HEK293 (cell line): ENCODE measurements at regions not wholly inside any gene's neighbourhood (a gene's known extent, or its start where the extent isn't known, plus 50 kb on each side); places are given as distances from the start of the nearest gene placed in this dataset.

Source experiments
- CTCF ChIA-PET: fragments of 350-600 bp; formaldehyde crosslinking; extraction: SDS; loops from one replicate; lab custom pipeline; 2021; ENCODE audit warnings: antibody characterized with exemption; lab: Yijun Ruan, JAX
- POLR2A ChIA-PET: fragments of 300-600 bp; formaldehyde crosslinking; extraction: SDS; loops from one replicate; lab custom pipeline; 2020; ENCODE audit warnings: antibody characterized with exemption, inconsistent platforms; lab: Yijun Ruan, JAX
- H3K27ac ChIP-seq: fragments of 200-500 bp; sonication (Bioruptor generic); 2 replicates; pipeline ENCODE4 v1.5.1; 2014; ENCODE audit warnings: low read depth, low read length, control low read depth, inconsistent platforms; ENCODE audit errors: extremely low read depth
- H3K36me3 ChIP-seq, 2 experiments: fragments of 200-500 bp in 1 of 2; sonication (Bioruptor generic) in 1 of 2; 1 replicate in 1 of 2; 2 replicates in 1 of 2; pipeline ENCODE4 v1.5.1; 2014 to 2017; ENCODE audit warnings: inconsistent platforms in 2 of 2, low read length in 2 of 2; ENCODE audit not compliant: control insufficient read depth in 2 of 2, insufficient read depth in 1 of 2
- H3K4me1 ChIP-seq: fragments of 200-500 bp; sonication (Bioruptor generic); 2 replicates; pipeline ENCODE4 v1.5.1; 2014; ENCODE audit warnings: mild to moderate bottlenecking, low read length, inconsistent platforms; ENCODE audit not compliant: control insufficient read depth, insufficient read depth
- H3K4me3 ChIP-seq: 2 replicates; pipeline ENCODE4 v1.5.1; 2011; ENCODE audit warnings: low read depth, mild to moderate bottlenecking, control low read depth, low read length, moderate library complexity
- H3K9me3 ChIP-seq: fragments of 200-500 bp; sonication (Bioruptor generic); 2 replicates; pipeline ENCODE4 v1.5.1; 2014; ENCODE audit warnings: low read depth, low read length, inconsistent platforms; ENCODE audit not compliant: control insufficient read depth, insufficient read depth
- EGR2 ChIP-seq: fragments of 450-650 bp; formaldehyde crosslinking; IDR thresholded peaks from 2 replicates; pipeline ENCODE4 v1.5.1; 2016; ENCODE audit warnings: low read depth, missing biosample characterization, missing genetic modification characterization
- KLF8 ChIP-seq: fragments of 450-650 bp; formaldehyde crosslinking; IDR thresholded peaks from 2 replicates; pipeline ENCODE4 v1.5.1; 2016; ENCODE audit warnings: missing biosample characterization, missing genetic modification characterization
- SALL2 ChIP-seq: fragments of 450-650 bp; formaldehyde crosslinking; IDR thresholded peaks from 2 replicates; pipeline ENCODE4 v1.5.0; 2017; ENCODE audit warnings: missing biosample characterization, mild to moderate bottlenecking, missing genetic modification characterization, borderline replicate concordance
- SCRT2 ChIP-seq: fragments of 450-650 bp; formaldehyde crosslinking; IDR thresholded peaks from 2 replicates; pipeline ENCODE4 v1.5.1; 2016; ENCODE audit warnings: missing biosample characterization, missing genetic modification characterization
- TSHZ1 ChIP-seq: fragments of 450-650 bp; formaldehyde crosslinking; IDR thresholded peaks from 2 replicates; pipeline ENCODE4 v1.5.1; 2016; ENCODE audit warnings: missing biosample characterization, missing genetic modification characterization, borderline replicate concordance
- YY2 ChIP-seq: fragments of 450-650 bp; formaldehyde crosslinking; IDR thresholded peaks from 2 replicates; pipeline ENCODE4 v1.5.1; 2016; ENCODE audit warnings: missing biosample characterization, missing genetic modification characterization
- ZBTB44 ChIP-seq: fragments of 450-650 bp; IDR thresholded peaks from 2 replicates; pipeline ENCODE4 v1.5.1; 2018; ENCODE audit warnings: missing biosample characterization, mild to moderate bottlenecking, missing genetic modification characterization
- ZNF114 ChIP-seq: fragments of 450-650 bp; formaldehyde crosslinking; IDR thresholded peaks from 2 replicates; pipeline ENCODE4 v1.5.0; 2017; ENCODE audit warnings: missing biosample characterization, missing genetic modification characterization
- ZNF132 ChIP-seq: fragments of 450-650 bp; formaldehyde crosslinking; IDR thresholded peaks from 2 replicates; pipeline ENCODE4 v1.5.1; 2017; ENCODE audit warnings: missing biosample characterization, missing genetic modification characterization, borderline replicate concordance
- ZNF133 ChIP-seq: fragments of 450-650 bp; formaldehyde crosslinking; IDR thresholded peaks from 2 replicates; pipeline ENCODE4 v1.5.1; 2016; ENCODE audit warnings: missing biosample characterization, missing genetic modification characterization
- ZNF184 ChIP-seq: fragments of 450-650 bp; IDR thresholded peaks from 2 replicates; pipeline ENCODE4 v1.5.1; 2018; ENCODE audit warnings: missing biosample characterization, mild to moderate bottlenecking, missing genetic modification characterization
- ZNF19 ChIP-seq: fragments of 450-650 bp; formaldehyde crosslinking; IDR thresholded peaks from 2 replicates; pipeline ENCODE4; 2016; ENCODE audit warnings: missing biosample characterization, missing genetic modification characterization, low read depth
- ZNF2 ChIP-seq: fragments of 450-650 bp; formaldehyde crosslinking; IDR thresholded peaks from 2 replicates; pipeline ENCODE4 v1.5.1; 2016; ENCODE audit warnings: missing biosample characterization, missing genetic modification characterization
- ZNF24 ChIP-seq: fragments of 450-650 bp; formaldehyde crosslinking; IDR thresholded peaks from 2 replicates; pipeline ENCODE4 v1.5.1; 2016; ENCODE audit warnings: missing biosample characterization, missing genetic modification characterization
- ZNF248 ChIP-seq: fragments of 450-650 bp; formaldehyde crosslinking; IDR thresholded peaks from 2 replicates; pipeline ENCODE4 v1.5.1; 2017; ENCODE audit warnings: missing biosample characterization, missing genetic modification characterization
- ZNF274 ChIP-seq, 2 experiments: fragments of 200-500 bp in 1 of 2; fragments of 450-650 bp in 1 of 2; sonication (Bioruptor generic) in 1 of 2; formaldehyde crosslinking in 1 of 2; IDR thresholded peaks; 2 replicates each; pipeline versions ENCODE4 v1.5.1 to v1.6.1; 2014 to 2016; ENCODE audit warnings: borderline replicate concordance in 1 of 2, inconsistent platforms in 1 of 2, low read length in 1 of 2, missing biosample characterization in 1 of 2, missing genetic modification characterization in 1 of 2
- ZNF37A ChIP-seq: fragments of 450-650 bp; IDR thresholded peaks from 2 replicates; pipeline ENCODE4 v1.5.1; 2018; ENCODE audit warnings: missing biosample characterization, missing genetic modification characterization
- ZNF391 ChIP-seq: fragments of 450-650 bp; formaldehyde crosslinking; IDR thresholded peaks from 2 replicates; pipeline ENCODE4 v1.5.1; 2016; ENCODE audit warnings: low read depth, missing biosample characterization, missing genetic modification characterization, borderline replicate concordance
- ZNF514 ChIP-seq: fragments of 450-650 bp; formaldehyde crosslinking; IDR thresholded peaks from 2 replicates; pipeline ENCODE4 v1.5.1; 2016; ENCODE audit warnings: missing biosample characterization, missing genetic modification characterization
- ZNF544 ChIP-seq: fragments of 450-650 bp; formaldehyde crosslinking; IDR thresholded peaks from 2 replicates; pipeline ENCODE4 v1.5.0; 2017; ENCODE audit warnings: missing biosample characterization, missing genetic modification characterization
- ZNF664 ChIP-seq: fragments of 450-650 bp; formaldehyde crosslinking; IDR thresholded peaks from 2 replicates; pipeline ENCODE4 v1.5.1; 2016; ENCODE audit warnings: missing biosample characterization, missing genetic modification characterization
- ZNF704 ChIP-seq: fragments of 450-650 bp; formaldehyde crosslinking; IDR thresholded peaks from 2 replicates; pipeline ENCODE4 v1.5.1; 2016; ENCODE audit warnings: missing biosample characterization, missing genetic modification characterization
- ZNF792 ChIP-seq: fragments of 450-650 bp; formaldehyde crosslinking; IDR thresholded peaks from 2 replicates; pipeline ENCODE4 v1.5.1; 2016; ENCODE audit warnings: missing biosample characterization, missing genetic modification characterization

- POLR2A ChIA-PET, result no interaction called here
Measured at GRCh38 chr14:30333934-30334333, 225.0 kb upstream of the G2E3 start.

GRCh38 chr14:30337456-30337855, 221.5 kb upstream of the G2E3 start:
- POLR2A ChIA-PET, result no interaction called here
- no peak for TF ChIP-seq ZNF132
- TF ChIP-seq ZNF544 (tag by site-specific recombination), result no peak
- TF ChIP-seq ZNF664 (tag by site-specific recombination), result no peak
- TF ChIP-seq ZNF391 (tag by site-specific recombination), result no peak
- TF ChIP-seq ZNF248 (tag by site-specific recombination), result no peak
- CTCF ChIA-PET, result interaction anchor here (1.8 kb wide), 1 partner anchor 67 kb away, joined by 4 read pairs; no protein-coding TSS in a partner anchor

More at GRCh38 chr14:30333934-30334333, 225.0 kb upstream of the G2E3 start:
- Histone ChIP-seq H3K4me3 (no peak overlapping the region), H3K4me1 (no peaks in the 10 kb centered on the region), H3K36me3 (no peaks in the 10 kb centered on the region), H3K27ac (no peak overlapping the region), H3K9me3 (no peaks in the 10 kb centered on the region)
- CTCF ChIA-PET, result interaction anchor here (1.2 kb wide), 1 partner anchor 63 kb away, joined by 3 read pairs; no protein-coding TSS in a partner anchor
- TF ChIP-seq ZNF37A (tag by site-specific recombination) (no peak), SCRT2 (tag by site-specific recombination) (no peak), ZNF114 (tag by site-specific recombination) (no peak), ZNF184 (no peak)
- TF ChIP-seq, all 188 proteins: peak for 0

GRCh38 chr14:30339311-30339901, 219.6 kb upstream of the G2E3 start:
- H3K4me3 ChIP-seq, result no peak overlapping the region
- no peaks in the 10 kb centered on the region for H3K9me3 ChIP-seq
- CTCF ChIA-PET, result interaction anchor here (0.8 to 1.8 kb wide), 2 partner anchors 9 to 69 kb away, joined by 3 to 4 read pairs; no protein-coding TSS in a partner anchor
- TF ChIP-seq ZNF24 (tag by site-specific recombination), result no peak
- TF ChIP-seq ZNF2 (tag by site-specific recombination), result no peak
- TF ChIP-seq ZNF133 (tag by site-specific recombination), result no peak
- TF ChIP-seq ZNF792 (tag by site-specific recombination), result no peak
- TF ChIP-seq ZNF274 (IDR thresholded peaks at IDR 0.05; ENCODE audit: low read length), result no peak
- TF ChIP-seq ZNF274 (tag by site-specific recombination; IDR thresholded peaks at IDR 0.05; ENCODE audit: borderline replicate concordance), result no peak
- no peak for TF ChIP-seq ZNF514 (tag by site-specific recombination)
- no peak for TF ChIP-seq ZNF704
- TF ChIP-seq YY2 (tag by site-specific recombination), result no peak
- no peak overlapping the region for H3K27ac ChIP-seq
- POLR2A ChIA-PET, result no interaction called here
- H3K4me1 ChIP-seq, result no peaks in the 10 kb centered on the region
- no peaks in the 10 kb centered on the region for H3K36me3 ChIP-seq

More at GRCh38 chr14:30337456-30337855, 221.5 kb upstream of the G2E3 start:
- Histone ChIP-seq H3K36me3 (no peaks in the 10 kb centered on the region), H3K9me3 (no peaks in the 10 kb centered on the region), H3K4me3 (no peak overlapping the region), H3K27ac (no peak overlapping the region), H3K4me1 (no peaks in the 10 kb centered on the region)

- Histone ChIP-seq H3K36me3 (no peaks in the 10 kb centered on the region), H3K9me3 (no peaks in the 10 kb centered on the region), H3K4me3 (no peak overlapping the region), H3K27ac (no peak overlapping the region), H3K4me1 (no peaks in the 10 kb centered on the region)
- ChIA-PET POLR2A (no interaction called here), CTCF (interaction anchor here (0.7 kb wide), 2 partner anchors 223 to 748 kb away, joined by 3 read pairs; no protein-coding TSS in a partner anchor)
- TF ChIP-seq TSHZ1 (tag by site-specific recombination) (no peak), EGR2 (tag by site-specific recombination) (no peak), SALL2 (tag by site-specific recombination) (no peak), ZBTB44 (tag by site-specific recombination) (no peak), ZNF19 (tag by site-specific recombination) (no peak), KLF8 (tag by site-specific recombination) (no peak)
Measured at GRCh38 chr14:30340495-30340894, 218.5 kb upstream of the G2E3 start.
